Activated T-helper 1 cell treated with Interleukin-2 at 50 U/mL for 16 hours (primary cell): ENCODE measurements at regions not wholly inside any gene's neighbourhood (a gene's known extent, or its start where the extent isn't known, plus 50 kb on each side); places are given as distances from the start of the nearest gene placed in this dataset.
"Not testable (repeated sequence)": the region's sequence is repeated elsewhere in the genome, so short reads cannot be mapped to it uniquely, and the experiment has no call there.

Experiments used
- DNase-seq: peaks from one replicate; pipeline ENCODE4 v3.0.0-alpha.2; 2020; ENCODE audit warnings: low read depth

GRCh38 chr15:69602921-69603320 is 150.3 kb downstream of the RPLP1 start:
- DNase-seq, result no peak

GRCh38 chr15:69603369-69604071 is 150.9 kb downstream of the RPLP1 start:
- no peak for DNase-seq

DNA sequence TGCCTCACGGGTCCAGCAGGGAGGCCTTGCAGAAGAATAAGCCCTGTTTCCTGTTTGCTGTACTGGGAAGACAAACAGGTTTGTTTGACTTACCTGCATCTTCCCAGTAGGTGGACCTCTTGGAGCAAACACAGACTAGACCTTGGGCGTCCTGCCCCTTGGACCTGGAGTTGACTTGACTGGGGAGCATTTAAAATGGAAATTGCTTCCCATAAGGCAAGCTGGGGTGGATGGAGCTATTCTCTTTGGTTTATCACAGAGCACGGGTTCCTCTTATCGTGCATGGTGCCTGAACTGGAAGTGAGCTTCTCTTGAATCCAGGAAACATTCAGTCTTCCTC is 151.4 kb downstream of the RPLP1 start:
- DNase-seq, result no peak

- DNase-seq, result no peak
These were observed 153.5 kb downstream of the RPLP1 start for GRCh38 chr15:69606144-69606543.

DNA sequence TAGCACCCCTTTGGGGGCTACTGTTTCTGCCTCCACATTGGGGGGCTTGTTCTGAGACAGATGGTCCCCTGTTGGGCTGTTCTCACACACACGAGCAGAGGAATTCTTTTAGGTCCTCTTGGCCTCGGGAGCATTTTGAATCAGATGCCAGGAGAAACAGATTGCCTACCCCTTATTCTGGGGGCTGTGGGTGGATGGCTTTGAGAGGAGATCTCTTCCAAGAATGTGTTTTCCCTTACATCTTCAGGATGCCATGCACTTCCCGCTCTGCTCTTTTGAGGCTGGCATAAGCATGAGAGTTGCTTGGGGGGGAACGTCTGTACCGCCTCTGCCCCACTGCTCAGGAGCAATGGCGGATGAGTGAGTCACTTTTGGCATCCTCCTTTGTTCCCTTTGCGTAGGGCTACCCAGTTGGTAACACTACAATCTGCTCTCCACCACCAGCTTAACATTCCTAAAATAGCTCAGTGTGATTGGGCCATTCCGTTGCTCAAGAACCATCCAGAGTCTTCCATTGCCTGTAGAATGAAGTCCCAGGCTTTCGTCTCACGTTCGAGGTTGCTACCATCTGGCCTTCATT is 154.4 kb downstream of the RPLP1 start:
- DNase-seq, result no peak

DNA sequence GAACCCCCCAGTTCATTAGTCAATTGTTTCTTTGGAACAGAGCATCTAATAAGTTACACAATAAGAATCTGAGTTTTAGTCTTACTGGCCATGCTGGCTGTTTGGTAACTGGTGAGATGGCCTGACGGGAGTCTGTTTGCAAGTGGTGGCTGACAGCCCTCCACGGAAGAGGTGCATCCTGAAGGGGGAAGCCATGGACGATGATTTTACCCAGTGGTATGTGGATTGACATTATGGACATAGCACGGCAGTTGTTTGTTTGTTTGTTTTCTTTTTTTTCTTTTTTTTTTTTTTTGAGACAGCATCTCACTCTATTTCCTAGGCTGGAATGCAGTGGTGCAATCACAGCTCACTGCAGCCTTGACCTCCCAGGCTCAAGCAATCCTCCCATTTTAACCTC is 156.0 kb downstream of the RPLP1 start:
- no peak for DNase-seq

GRCh38 chr15:69609176-69609575 is 156.6 kb downstream of the RPLP1 start:
- DNase-seq, result no peak

DNA sequence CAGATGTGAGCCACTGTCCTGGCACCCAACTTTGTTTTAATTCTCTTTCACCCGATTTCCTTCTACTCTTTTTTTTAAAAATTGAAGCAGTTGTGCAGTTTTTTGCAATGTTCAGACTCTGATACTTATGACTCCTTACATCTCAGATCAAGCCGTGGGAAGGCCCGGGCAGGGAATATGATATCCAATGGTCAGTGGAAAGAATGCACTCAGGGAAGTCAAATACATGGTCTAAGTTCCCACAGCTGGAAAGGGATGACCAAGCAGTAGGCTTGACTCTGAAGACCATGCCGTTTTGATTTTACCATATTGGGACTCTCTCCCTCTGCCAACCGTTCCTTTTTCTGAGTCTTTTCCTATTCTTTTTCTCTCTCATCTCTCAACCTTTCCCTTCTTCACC is 157.2 kb downstream of the RPLP1 start:
- no peak for DNase-seq

DNA sequence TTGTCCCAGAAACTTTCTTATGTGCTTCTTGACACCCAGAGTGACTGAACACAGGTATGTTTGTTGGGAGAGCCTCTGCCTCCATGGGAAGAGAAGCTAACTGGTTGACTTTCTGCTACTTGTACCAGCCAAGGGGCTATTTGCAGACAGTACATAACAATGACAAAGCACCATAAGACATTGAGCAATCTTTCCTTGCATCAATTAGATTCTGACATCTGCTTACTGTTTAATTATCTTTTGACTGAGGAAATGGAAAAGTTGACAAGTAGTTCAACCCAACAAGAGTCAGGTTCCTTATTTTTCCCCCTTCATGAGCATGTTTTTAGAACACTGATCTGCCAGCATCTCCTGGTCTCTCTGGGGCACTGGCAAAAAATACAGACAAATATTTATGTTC is 157.7 kb downstream of the RPLP1 start:
- DNase-seq, result no peak

GRCh38 chr15:69610858-69611257 is 158.2 kb downstream of the RPLP1 start:
- no peak for DNase-seq

DNA sequence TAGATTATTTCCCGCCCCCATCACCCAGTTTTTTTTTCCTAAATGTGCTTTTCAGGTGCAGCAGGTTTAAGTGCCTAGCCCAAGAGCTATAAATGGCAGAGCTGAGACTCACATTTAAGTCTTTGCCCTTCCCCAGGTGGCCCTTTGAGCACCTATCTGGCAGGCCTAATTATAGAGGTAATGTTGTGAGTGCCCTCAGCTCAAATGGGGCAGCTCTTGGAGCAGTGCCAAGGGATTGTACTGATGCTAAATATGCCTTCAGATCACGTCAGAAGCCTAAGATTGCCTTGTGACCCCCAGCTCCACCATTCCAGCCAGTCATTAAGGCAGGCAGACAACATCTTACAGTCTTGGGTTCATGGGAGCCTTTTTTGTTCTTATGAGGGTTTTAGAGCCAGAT is 159.5 kb downstream of the RPLP1 start:
- DNase-seq, result no peak

- no peak for DNase-seq
These were observed 160.6 kb downstream of the RPLP1 start for GRCh38 chr15:69613182-69613581.

GRCh38 chr15:69613988-69614387 is 161.4 kb downstream of the RPLP1 start:
- DNase-seq, result no peak

DNA sequence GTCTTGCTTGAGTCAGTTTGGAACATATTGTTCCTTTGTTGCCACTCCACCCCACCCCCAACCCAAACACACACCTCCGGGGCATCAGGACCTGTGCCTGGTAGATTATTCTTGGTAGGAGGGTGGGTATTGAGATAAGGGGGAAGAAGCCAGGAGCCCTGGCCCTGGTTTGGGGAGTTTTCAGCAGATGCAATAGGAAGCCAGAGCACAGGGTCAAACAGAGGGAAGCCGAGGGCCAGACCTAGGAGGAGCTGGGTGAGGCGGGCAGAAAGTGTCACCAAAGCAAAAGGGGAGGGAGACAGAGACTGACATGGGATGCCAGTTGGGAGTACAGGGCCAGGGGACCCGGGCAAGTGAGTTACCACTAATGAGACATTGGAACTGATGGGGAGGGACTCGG is 163.1 kb downstream of the RPLP1 start:
- DNase-seq, result no peak

GRCh38 chr15:69616558-69616957 is 163.9 kb downstream of the RPLP1 start:
- DNase-seq, result no peak

DNA sequence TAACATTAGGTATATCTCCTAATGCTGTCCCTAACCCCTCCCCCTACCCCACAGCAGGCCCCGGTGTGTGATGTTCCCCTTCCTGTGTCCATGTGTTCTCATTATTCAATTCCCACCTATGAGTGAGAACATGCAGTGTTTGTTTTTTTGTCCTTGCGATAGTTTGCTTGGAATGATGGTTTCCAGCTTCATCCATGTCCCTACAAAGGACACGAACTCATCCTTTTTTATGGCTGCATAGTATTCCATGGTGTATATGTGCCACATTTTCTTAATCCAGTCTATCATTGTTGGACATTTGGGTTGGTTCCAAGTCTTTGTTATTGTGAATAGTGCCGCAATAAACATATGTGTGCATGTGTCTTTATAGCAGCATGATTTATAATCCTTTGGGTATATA is 164.5 kb downstream of the RPLP1 start:
- DNase-seq, result not testable (repeated sequence)

- no peak for DNase-seq
These were observed 171.0 kb downstream of the RPLP1 start for GRCh38 chr15:69623392-69624154.

- DNase-seq, result no peak
These were observed 171.5 kb downstream of the RPLP1 start for GRCh38 chr15:69624155-69624520.

DNA sequence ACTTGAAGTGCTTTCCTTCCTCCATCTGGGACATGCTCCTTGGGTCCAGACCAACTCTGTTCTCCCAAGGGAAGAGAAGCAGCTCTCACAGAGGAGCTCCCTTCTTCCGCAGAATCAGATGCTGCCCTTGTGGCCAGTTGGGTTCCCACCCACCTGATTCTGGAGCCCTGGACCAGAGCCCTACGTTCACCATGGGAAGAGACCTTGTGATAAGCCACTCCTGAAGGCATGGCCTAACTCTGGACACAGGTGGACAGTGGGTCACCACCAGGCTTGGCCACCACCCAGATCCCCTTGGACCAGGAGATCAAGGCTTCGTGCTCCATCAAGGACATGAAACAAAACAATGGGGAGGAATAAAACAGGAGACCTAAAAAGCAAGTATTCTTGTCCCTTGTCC is 172.2 kb downstream of the RPLP1 start:
- DNase-seq, result no peak

GRCh38 chr15:69625328-69625727 is 172.7 kb downstream of the RPLP1 start:
- no peak for DNase-seq

DNA sequence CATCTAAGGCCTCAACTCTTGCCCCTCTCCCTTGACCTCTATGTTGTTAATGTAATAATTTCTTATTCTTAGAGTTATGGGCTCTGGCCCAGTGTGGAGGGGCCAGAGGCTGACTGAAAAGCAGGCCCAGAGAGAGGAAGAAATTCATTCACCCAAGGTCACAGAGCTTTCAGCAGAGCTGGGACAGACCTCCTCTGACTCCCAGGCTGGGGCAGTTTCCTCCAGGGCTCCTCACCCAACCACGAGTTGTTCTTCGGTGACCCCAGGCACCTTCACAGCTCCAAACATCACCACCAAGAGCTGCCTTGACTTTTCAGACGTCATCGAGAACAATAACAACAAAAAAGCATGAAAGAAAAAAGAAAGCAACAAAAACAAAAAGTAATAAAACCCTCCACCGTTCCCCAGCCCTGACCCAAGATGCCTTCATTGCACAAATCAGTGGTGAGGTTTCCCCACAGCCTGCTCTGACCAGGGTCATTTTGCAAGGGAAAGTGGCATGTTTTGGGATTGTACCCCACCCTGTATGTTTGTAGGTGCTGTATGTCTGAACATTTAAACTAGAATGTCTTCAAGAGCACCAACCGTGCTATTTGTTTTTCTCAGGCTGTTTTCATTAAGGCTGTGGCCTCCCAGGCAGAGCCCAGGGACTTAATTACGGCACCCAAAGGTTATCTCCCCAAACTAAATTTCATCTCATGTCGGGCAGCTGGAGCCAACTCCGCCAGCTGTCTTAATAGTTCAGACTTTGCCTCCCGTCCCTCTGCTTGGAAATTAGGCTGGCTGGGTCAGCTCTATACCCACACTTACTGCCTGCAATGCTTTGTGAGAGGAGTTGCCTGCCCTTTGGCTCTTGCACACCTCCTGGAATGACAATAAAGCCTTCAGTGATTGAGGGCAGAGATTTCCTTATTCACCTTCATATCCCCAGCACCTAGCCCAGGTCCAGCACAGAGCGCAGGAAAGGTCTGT is 173.8 kb downstream of the RPLP1 start:
- DNase-seq, result no peak

- no peak for DNase-seq
These were observed 175.0 kb downstream of the RPLP1 start for GRCh38 chr15:69627548-69628158.
